ENCODE measurements at regions not wholly inside any gene's neighbourhood (a gene's known extent, or its start where the extent isn't known, plus 50 kb on each side); places are given as distances from the start of the nearest gene placed in this dataset.
A peak's percentile ranks its signal among the peaks of the same experiment; 100 is the strongest.

GRCh38 chr14:71675126-71675899 lies 256.9 kb upstream of the RGS6 start:
- Mint-ChIP-seq H3K27ac (peak overlapping the region; percentile 84), H3K4me1 (peaks cover 19% of the 10 kb centered on the region), H3K9me3 (peaks cover 12% of the 10 kb centered on the region), H3K27me3 (ENCODE audit: low read depth) (peaks cover 13% of the 10 kb centered on the region), H3K36me3 (peaks cover 64% of the 10 kb centered on the region), H3K4me3 (no peak overlapping the region)
- ATAC-seq (peak; percentile 96), DNase-seq (ENCODE audit: low spot score) (peak; percentile 46)
- ChIA-PET CTCF (interaction anchor here (0.9 kb wide), 2 partner anchors 164 to 745 kb away, joined by 3 read pairs; no protein-coding TSS in a partner anchor), POLR2A (no interaction called here)
- TF ChIP-seq TEAD1 (CRISPR knock-in tag; IDR thresholded peaks at IDR 0.05) = peak; percentile 58; the same call in 1 of the 2 replicates
- TF ChIP-seq SMAD3 (CRISPR knock-in tag; IDR thresholded peaks at IDR 0.05; ENCODE audit: borderline replicate concordance) = no peak
- peak; percentile 62; the same call in 1 of the 2 replicates for TF ChIP-seq MAX (CRISPR knock-in tag; IDR thresholded peaks at IDR 0.05)
- TF ChIP-seq PRDM15 (CRISPR knock-in tag; IDR thresholded peaks at IDR 0.05) = no peak
- TF ChIP-seq E2F4 (CRISPR knock-in tag; IDR thresholded peaks at IDR 0.05; ENCODE audit: borderline replicate concordance, low read depth) = no peak

GRCh38 chr14:71675900-71676287 lies 256.3 kb upstream of the RGS6 start:
- H3K36me3 Mint-ChIP-seq = peaks cover 63% of the 10 kb centered on the region
- H3K9me3 Mint-ChIP-seq = peaks cover 12% of the 10 kb centered on the region
- no peak for TF ChIP-seq ESRRA (CRISPR knock-in tag; IDR thresholded peaks at IDR 0.05; ENCODE audit: borderline replicate concordance)
- TF ChIP-seq STAT6 (CRISPR knock-in tag; conservative IDR thresholded peaks at IDR 0.05; ENCODE audit: low read depth) = no peak
- no peak for TF ChIP-seq CTCF (IDR thresholded peaks at IDR 0.05)
- TF ChIP-seq MYBL2 (CRISPR knock-in tag; IDR thresholded peaks at IDR 0.05) = no peak
- no peak for TF ChIP-seq SP1 (CRISPR knock-in tag; conservative IDR thresholded peaks at IDR 0.05)
- no peak for TF ChIP-seq E2F1 (CRISPR knock-in tag; IDR thresholded peaks at IDR 0.05)
- H3K27ac Mint-ChIP-seq = peak overlapping the region; percentile 84
- CTCF ChIA-PET = interaction anchor here (0.9 kb wide), 2 partner anchors 165 to 745 kb away, joined by 3 read pairs; no protein-coding TSS in a partner anchor
- POLR2A ChIA-PET = no interaction called here
- peaks cover 14% of the 10 kb centered on the region for H3K27me3 Mint-ChIP-seq (ENCODE audit: low read depth)
- H3K4me3 Mint-ChIP-seq = no peak overlapping the region
- DNase-seq (ENCODE audit: low spot score) = no peak
- ATAC-seq = no peak
- peaks cover 25% of the 10 kb centered on the region for H3K4me1 Mint-ChIP-seq

Measured in WTC11 (cell line).